GM23338 (cell line): ENCODE measurements at regions not wholly inside any gene's neighbourhood (a gene's known extent, or its start where the extent isn't known, plus 50 kb on each side); places are given as distances from the start of the nearest gene placed in this dataset.

ENCODE experiments used
- ATAC-seq: fragments of 200-7000 bp; cut with Tn5 transposase; 3 replicates; pipeline ENCODE4 v1.9.1; 2020
- DNase-seq: peaks from one replicate; pipeline ENCODE4 v3.0.0-alpha.2; 2015; ENCODE audit warnings: low spot score
- H2AFZ ChIP-seq: fragments of 200-600 bp; sonication (generic); 2 replicates; pipeline ENCODE4 v1.8.0; 2016; ENCODE audit warnings: antibody characterized with exemption, mild to moderate bottlenecking, moderate library complexity
- H3F3A ChIP-seq: fragments of 200-600 bp; sonication (generic); replicated peaks from 2 replicates; pipeline ENCODE4 v1.8.0; 2017; ENCODE audit warnings: antibody characterized with exemption, mixed run types, low read depth
- H3K27ac ChIP-seq: fragments of 200-600 bp; sonication (generic); 2 replicates; pipeline ENCODE4 v1.6.1; 2016; ENCODE audit warnings: low read depth
- H3K27me3 ChIP-seq: fragments of 200-600 bp; sonication (generic); 2 replicates; pipeline ENCODE4 v1.8.0; 2016; ENCODE audit warnings: mild to moderate bottlenecking, mixed run types, moderate library complexity; ENCODE audit not compliant: insufficient read depth
- H3K36me3 ChIP-seq: fragments of 200-600 bp; sonication (generic); 2 replicates; pipeline ENCODE4 v1.8.0; 2016; ENCODE audit warnings: mild to moderate bottlenecking; ENCODE audit not compliant: insufficient read depth
- H3K4me1 ChIP-seq: fragments of 200-600 bp; sonication (generic); 2 replicates; pipeline ENCODE4 v1.8.0; 2016; ENCODE audit warnings: mild to moderate bottlenecking, moderate library complexity; ENCODE audit not compliant: insufficient read depth
- H3K4me2 ChIP-seq: fragments of 200-600 bp; sonication (generic); 2 replicates; pipeline ENCODE4 v1.7.1; 2017; ENCODE audit warnings: mixed run types
- H3K4me3 ChIP-seq: fragments of 200-600 bp; sonication (generic); 2 replicates; pipeline ENCODE4 v1.6.1; 2016; ENCODE audit warnings: mixed run types
- H3K79me2 ChIP-seq: fragments of 200-600 bp; sonication (generic); replicated peaks from 2 replicates; pipeline ENCODE4 v1.8.0; 2017; ENCODE audit warnings: mild to moderate bottlenecking; ENCODE audit not compliant: insufficient read depth
- H3K9me2 ChIP-seq: fragments of 200-600 bp; sonication (generic); 2 replicates; pipeline ENCODE4 v1.8.0; 2017; ENCODE audit not compliant: insufficient read depth
- H4K20me1 ChIP-seq: fragments of 200-600 bp; sonication (generic); replicated peaks from 2 replicates; pipeline ENCODE4 v1.8.0; 2017; ENCODE audit warnings: mild to moderate bottlenecking; ENCODE audit not compliant: insufficient read depth
- H3K27ac Mint-ChIP-seq: 2 replicates; pipeline ENCODE4 v1.8.0; 2020; ENCODE audit warnings: inconsistent platforms, mild to moderate bottlenecking, moderate library complexity, mixed read lengths
- H3K27me3 Mint-ChIP-seq: 3 replicates; pipeline ENCODE4 v1.8.0; 2022; ENCODE audit warnings: low read depth, mild to moderate bottlenecking, moderate library complexity, mixed read lengths, inconsistent platforms; ENCODE audit not compliant: insufficient read depth, poor library complexity
- H3K36me3 Mint-ChIP-seq: 3 replicates; pipeline ENCODE4 v1.8.0; 2021; ENCODE audit warnings: low read depth, mild to moderate bottlenecking, inconsistent platforms, moderate library complexity, mixed read lengths
- H3K4me1 Mint-ChIP-seq: 3 replicates; pipeline ENCODE4 v1.8.0; 2020; ENCODE audit warnings: mild to moderate bottlenecking, inconsistent platforms, mixed read lengths
- H3K4me3 Mint-ChIP-seq: 3 replicates; pipeline ENCODE4 v1.8.0; 2021; ENCODE audit warnings: moderate library complexity, mild to moderate bottlenecking, inconsistent platforms, mixed read lengths
- H3K9me3 Mint-ChIP-seq: 3 replicates; pipeline ENCODE4 v1.8.0; 2020; ENCODE audit warnings: moderate library complexity, mild to moderate bottlenecking, inconsistent platforms, mixed read lengths
- CREB1 ChIP-seq: fragments of 250-450 bp; sonication (Bioruptor Pico); IDR thresholded peaks from 2 replicates; pipeline ENCODE4 v1.5.0; 2020; ENCODE audit warnings: low read depth, mild to moderate bottlenecking, moderate library complexity
- CTCF ChIP-seq, 2 experiments: fragments of 200-600 bp in 1 of 2; sonication (generic) in 1 of 2; conservative IDR thresholded peaks; 2 replicates each; pipeline versions ENCODE4 v1.5.1 to v1.6.1; 2016 to 2017; ENCODE audit warnings: antibody characterized with exemption in 2 of 2, low read depth in 2 of 2, mild to moderate bottlenecking in 2 of 2, moderate library complexity in 1 of 2
- EZH2phosphoT487 ChIP-seq: fragments of 200-600 bp; sonication (generic); IDR thresholded peaks from one replicate; pipeline ENCODE4 v1.8.1; 2018; ENCODE audit warnings: antibody characterized with exemption; ENCODE audit not compliant: unreplicated experiment
- JUNB ChIP-seq: IDR thresholded peaks from one replicate; pipeline ENCODE4 v1.6.1; 2016; ENCODE audit warnings: antibody characterized with exemption; ENCODE audit not compliant: unreplicated experiment
- NANOG ChIP-seq: IDR thresholded peaks from 2 replicates; pipeline ENCODE4 v1.6.1; 2016; ENCODE audit warnings: antibody characterized with exemption, borderline replicate concordance
- POLR2AphosphoS5 ChIP-seq: IDR thresholded peaks from 2 replicates; pipeline ENCODE4 v1.6.1; 2016; ENCODE audit warnings: antibody characterized with exemption, low read depth
- STAT1 ChIP-seq: IDR thresholded peaks from one replicate; pipeline ENCODE4 v1.6.1; 2016; ENCODE audit warnings: antibody characterized with exemption; ENCODE audit not compliant: unreplicated experiment
- ZNF114 ChIP-seq: fragments of 250-450 bp; sonication (Bioruptor Pico); IDR thresholded peaks from 2 replicates; pipeline ENCODE4 v1.5.0; 2020; ENCODE audit warnings: mild to moderate bottlenecking, moderate library complexity
- TF ChIP-seq, protein P1 (sequence below): fragments of 250-450 bp; sonication (Bioruptor Pico); IDR thresholded peaks from 2 replicates; pipeline ENCODE4 v1.5.0; 2020; ENCODE audit warnings: mild to moderate bottlenecking, moderate library complexity
- TF ChIP-seq, protein P2 (sequence below): IDR thresholded peaks from one replicate; pipeline ENCODE4 v1.6.1; 2018; ENCODE audit warnings: antibody characterized with exemption; ENCODE audit not compliant: unreplicated experiment

GRCh38 chr2:57698935-57699449 is 347.6 kb upstream of the VRK2 start:
- Mint-ChIP-seq H3K36me3 (peaks cover 4% of the 10 kb centered on the region; the same call in 1 of the 3 replicates), H3K27ac (peak overlapping the region; percentile 21; the same call in 1 of the 2 replicates), H3K9me3 (no peaks in the 10 kb centered on the region; the same call in 2 of the 3 replicates), H3K27me3 (peaks cover 3% of the 10 kb centered on the region), H3K4me1 (peaks cover 40% of the 10 kb centered on the region), H3K4me3 (no peak overlapping the region)
- Histone ChIP-seq H3K4me3 (no peak overlapping the region), H3F3A (no peaks in the 10 kb centered on the region), H2AFZ (peak overlapping the region; percentile 11; the same call in 1 of the 2 replicates), H3K9me2 (peaks cover 5% of the 10 kb centered on the region; the same call in 1 of the 2 replicates), H3K27me3 (no peaks in the 10 kb centered on the region), H3K4me2 (no peak overlapping the region), H3K36me3 (no peaks in the 10 kb centered on the region), H3K27ac (no peak overlapping the region), H3K4me1 (peaks cover 22% of the 10 kb centered on the region), H3K79me2 (no peaks in the 10 kb centered on the region), H4K20me1 (no peaks in the 10 kb centered on the region)
- TF ChIP-seq EZH2phosphoT487, result no peak
- no peak for TF ChIP-seq NANOG
- DNase-seq, result no peak
- ATAC-seq, result no peak

- H3K27me3 ChIP-seq, result no peaks in the 10 kb centered on the region
- no peak overlapping the region for H2AFZ ChIP-seq
- Mint-ChIP-seq H3K4me1 (peaks cover 31% of the 10 kb centered on the region), H3K9me3 (no peaks in the 10 kb centered on the region; the same call in 2 of the 3 replicates), H3K4me3 (peak overlapping the region; percentile 23; the same call in 2 of the 3 replicates), H3K27ac (peak overlapping the region; percentile 93), H3K36me3 (peaks cover 4% of the 10 kb centered on the region; the same call in 1 of the 3 replicates), H3K27me3 (peaks cover 3% of the 10 kb centered on the region)
- no peaks in the 10 kb centered on the region for H3F3A ChIP-seq
- peaks cover 13% of the 10 kb centered on the region for H3K4me1 ChIP-seq
- peaks cover 12% of the 10 kb centered on the region; the same call in 1 of the 2 replicates for H3K9me2 ChIP-seq
- H3K79me2 ChIP-seq, result no peaks in the 10 kb centered on the region
- no peaks in the 10 kb centered on the region for H3K36me3 ChIP-seq
- ATAC-seq (peak; percentile 64), DNase-seq (peak; percentile 93)
- no peak overlapping the region for H3K4me3 ChIP-seq
- no peaks in the 10 kb centered on the region for H4K20me1 ChIP-seq
- H3K27ac ChIP-seq, result peak overlapping the region; percentile 94
- H3K4me2 ChIP-seq, result no peak overlapping the region
- TF ChIP-seq STAT1 (no peak), CTCF (conservative IDR thresholded peaks at IDR 0.05; ENCODE audit: low read depth in 2 of 2) (peak in 1 of 2 experiments; percentile 54; a peak in 2 of 4 replicates), ZNF114 (CRISPR knock-in tag) (no peak), CREB1 (CRISPR knock-in tag) (no peak), POLR2AphosphoS5 (no peak), JUNB (no peak)
- TF ChIP-seq, protein P1, sequence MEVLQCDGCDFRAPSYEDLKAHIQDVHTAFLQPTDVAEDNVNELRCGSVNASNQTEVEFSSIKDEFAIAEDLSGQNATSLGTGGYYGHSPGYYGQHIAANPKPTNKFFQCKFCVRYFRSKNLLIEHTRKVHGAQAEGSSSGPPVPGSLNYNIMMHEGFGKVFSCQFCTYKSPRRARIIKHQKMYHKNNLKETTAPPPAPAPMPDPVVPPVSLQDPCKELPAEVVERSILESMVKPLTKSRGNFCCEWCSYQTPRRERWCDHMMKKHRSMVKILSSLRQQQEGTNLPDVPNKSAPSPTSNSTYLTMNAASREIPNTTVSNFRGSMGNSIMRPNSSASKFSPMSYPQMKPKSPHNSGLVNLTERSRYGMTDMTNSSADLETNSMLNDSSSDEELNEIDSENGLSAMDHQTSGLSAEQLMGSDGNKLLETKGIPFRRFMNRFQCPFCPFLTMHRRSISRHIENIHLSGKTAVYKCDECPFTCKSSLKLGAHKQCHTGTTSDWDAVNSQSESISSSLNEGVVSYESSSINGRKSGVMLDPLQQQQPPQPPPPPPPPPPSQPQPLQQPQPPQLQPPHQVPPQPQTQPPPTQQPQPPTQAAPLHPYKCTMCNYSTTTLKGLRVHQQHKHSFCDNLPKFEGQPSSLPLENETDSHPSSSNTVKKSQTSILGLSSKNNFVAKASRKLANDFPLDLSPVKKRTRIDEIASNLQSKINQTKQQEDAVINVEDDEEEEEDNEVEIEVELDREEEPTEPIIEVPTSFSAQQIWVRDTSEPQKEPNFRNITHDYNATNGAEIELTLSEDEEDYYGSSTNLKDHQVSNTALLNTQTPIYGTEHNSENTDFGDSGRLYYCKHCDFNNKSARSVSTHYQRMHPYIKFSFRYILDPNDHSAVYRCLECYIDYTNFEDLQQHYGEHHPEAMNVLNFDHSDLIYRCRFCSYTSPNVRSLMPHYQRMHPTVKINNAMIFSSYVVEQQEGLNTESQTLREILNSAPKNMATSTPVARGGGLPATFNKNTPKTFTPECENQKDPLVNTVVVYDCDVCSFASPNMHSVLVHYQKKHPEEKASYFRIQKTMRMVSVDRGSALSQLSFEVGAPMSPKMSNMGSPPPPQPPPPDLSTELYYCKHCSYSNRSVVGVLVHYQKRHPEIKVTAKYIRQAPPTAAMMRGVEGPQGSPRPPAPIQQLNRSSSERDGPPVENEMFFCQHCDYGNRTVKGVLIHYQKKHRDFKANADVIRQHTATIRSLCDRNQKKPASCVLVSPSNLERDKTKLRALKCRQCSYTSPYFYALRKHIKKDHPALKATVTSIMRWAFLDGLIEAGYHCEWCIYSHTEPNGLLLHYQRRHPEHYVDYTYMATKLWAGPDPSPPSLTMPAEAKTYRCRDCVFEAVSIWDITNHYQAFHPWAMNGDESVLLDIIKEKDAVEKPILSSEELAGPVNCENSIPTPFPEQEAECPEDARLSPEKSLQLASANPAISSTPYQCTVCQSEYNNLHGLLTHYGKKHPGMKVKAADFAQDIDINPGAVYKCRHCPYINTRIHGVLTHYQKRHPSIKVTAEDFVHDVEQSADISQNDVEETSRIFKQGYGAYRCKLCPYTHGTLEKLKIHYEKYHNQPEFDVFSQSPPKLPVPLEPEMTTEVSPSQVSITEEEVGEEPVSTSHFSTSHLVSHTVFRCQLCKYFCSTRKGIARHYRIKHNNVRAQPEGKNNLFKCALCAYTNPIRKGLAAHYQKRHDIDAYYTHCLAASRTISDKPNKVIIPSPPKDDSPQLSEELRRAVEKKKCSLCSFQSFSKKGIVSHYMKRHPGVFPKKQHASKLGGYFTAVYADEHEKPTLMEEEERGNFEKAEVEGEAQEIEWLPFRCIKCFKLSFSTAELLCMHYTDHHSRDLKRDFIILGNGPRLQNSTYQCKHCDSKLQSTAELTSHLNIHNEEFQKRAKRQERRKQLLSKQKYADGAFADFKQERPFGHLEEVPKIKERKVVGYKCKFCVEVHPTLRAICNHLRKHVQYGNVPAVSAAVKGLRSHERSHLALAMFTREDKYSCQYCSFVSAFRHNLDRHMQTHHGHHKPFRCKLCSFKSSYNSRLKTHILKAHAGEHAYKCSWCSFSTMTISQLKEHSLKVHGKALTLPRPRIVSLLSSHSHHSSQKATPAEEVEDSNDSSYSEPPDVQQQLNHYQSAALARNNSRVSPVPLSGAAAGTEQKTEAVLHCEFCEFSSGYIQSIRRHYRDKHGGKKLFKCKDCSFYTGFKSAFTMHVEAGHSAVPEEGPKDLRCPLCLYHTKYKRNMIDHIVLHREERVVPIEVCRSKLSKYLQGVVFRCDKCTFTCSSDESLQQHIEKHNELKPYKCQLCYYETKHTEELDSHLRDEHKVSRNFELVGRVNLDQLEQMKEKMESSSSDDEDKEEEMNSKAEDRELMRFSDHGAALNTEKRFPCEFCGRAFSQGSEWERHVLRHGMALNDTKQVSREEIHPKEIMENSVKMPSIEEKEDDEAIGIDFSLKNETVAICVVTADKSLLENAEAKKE (CRISPR knock-in tag), result peak; percentile 47; the same call in 1 of the 2 replicates
- TF ChIP-seq, protein P2, sequence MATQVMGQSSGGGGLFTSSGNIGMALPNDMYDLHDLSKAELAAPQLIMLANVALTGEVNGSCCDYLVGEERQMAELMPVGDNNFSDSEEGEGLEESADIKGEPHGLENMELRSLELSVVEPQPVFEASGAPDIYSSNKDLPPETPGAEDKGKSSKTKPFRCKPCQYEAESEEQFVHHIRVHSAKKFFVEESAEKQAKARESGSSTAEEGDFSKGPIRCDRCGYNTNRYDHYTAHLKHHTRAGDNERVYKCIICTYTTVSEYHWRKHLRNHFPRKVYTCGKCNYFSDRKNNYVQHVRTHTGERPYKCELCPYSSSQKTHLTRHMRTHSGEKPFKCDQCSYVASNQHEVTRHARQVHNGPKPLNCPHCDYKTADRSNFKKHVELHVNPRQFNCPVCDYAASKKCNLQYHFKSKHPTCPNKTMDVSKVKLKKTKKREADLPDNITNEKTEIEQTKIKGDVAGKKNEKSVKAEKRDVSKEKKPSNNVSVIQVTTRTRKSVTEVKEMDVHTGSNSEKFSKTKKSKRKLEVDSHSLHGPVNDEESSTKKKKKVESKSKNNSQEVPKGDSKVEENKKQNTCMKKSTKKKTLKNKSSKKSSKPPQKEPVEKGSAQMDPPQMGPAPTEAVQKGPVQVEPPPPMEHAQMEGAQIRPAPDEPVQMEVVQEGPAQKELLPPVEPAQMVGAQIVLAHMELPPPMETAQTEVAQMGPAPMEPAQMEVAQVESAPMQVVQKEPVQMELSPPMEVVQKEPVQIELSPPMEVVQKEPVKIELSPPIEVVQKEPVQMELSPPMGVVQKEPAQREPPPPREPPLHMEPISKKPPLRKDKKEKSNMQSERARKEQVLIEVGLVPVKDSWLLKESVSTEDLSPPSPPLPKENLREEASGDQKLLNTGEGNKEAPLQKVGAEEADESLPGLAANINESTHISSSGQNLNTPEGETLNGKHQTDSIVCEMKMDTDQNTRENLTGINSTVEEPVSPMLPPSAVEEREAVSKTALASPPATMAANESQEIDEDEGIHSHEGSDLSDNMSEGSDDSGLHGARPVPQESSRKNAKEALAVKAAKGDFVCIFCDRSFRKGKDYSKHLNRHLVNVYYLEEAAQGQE, result no peak
Measured at GRCh38 chr2:57701391-57701791, 345.2 kb upstream of the VRK2 start.
